ENCODE measurements at regions not wholly inside any gene's neighbourhood (a gene's known extent, or its start where the extent isn't known, plus 50 kb on each side); places are given as distances from the start of the nearest gene placed in this dataset.

- TF ChIP-seq POLR2A (IDR thresholded peaks at IDR 0.05) (no peak), POLR2AphosphoS5 (IDR thresholded peaks at IDR 0.05) (no peak)
- TF ChIP-seq, protein P1, sequence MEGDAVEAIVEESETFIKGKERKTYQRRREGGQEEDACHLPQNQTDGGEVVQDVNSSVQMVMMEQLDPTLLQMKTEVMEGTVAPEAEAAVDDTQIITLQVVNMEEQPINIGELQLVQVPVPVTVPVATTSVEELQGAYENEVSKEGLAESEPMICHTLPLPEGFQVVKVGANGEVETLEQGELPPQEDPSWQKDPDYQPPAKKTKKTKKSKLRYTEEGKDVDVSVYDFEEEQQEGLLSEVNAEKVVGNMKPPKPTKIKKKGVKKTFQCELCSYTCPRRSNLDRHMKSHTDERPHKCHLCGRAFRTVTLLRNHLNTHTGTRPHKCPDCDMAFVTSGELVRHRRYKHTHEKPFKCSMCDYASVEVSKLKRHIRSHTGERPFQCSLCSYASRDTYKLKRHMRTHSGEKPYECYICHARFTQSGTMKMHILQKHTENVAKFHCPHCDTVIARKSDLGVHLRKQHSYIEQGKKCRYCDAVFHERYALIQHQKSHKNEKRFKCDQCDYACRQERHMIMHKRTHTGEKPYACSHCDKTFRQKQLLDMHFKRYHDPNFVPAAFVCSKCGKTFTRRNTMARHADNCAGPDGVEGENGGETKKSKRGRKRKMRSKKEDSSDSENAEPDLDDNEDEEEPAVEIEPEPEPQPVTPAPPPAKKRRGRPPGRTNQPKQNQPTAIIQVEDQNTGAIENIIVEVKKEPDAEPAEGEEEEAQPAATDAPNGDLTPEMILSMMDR (IDR thresholded peaks at IDR 0.05): no peak
Observed at GRCh38 chr6:87766211-87766610, 64.2 kb upstream of the AKIRIN2 start.
